GM12878 (cell line): ENCODE measurements at regions not wholly inside any gene's neighbourhood (a gene's known extent, or its start where the extent isn't known, plus 50 kb on each side); places are given as distances from the start of the nearest gene placed in this dataset.
A peak's percentile ranks its signal among the peaks of the same experiment; 100 is the strongest.

Source experiments
- BHLHE40 ChIP-seq, 2 experiments: fragments of 450-650 bp in 1 of 2; IDR thresholded peaks; 2 replicates each; pipeline ENCODE4 v1.6.1; 2011 to 2017; ENCODE audit warnings: low read depth in 2 of 2, borderline replicate concordance in 1 of 2, improper control_type of control experiment in 1 of 2, low read length in 1 of 2, mild to moderate bottlenecking in 1 of 2
- CEBPB ChIP-seq, 2 experiments: fragments of 150-350 bp in 1 of 2; IDR thresholded peaks; 2 replicates each; pipeline ENCODE4 v1.6.1; 2012 to 2014; ENCODE audit warnings: low read depth in 2 of 2, low read length in 2 of 2, borderline replicate concordance in 1 of 2, inconsistent platforms in 1 of 2
- CHD2 ChIP-seq: IDR thresholded peaks from 2 replicates; pipeline ENCODE4 v1.6.1; 2011; ENCODE audit warnings: low read depth, low read length, improper control_type of control experiment, borderline replicate concordance
- EP300 ChIP-seq, 2 experiments: fragments of 150-350 bp in 1 of 2; IDR thresholded peaks; 2 replicates each; pipeline ENCODE4 v1.6.1; 2011 to 2012; ENCODE audit warnings: low read depth in 2 of 2, low read length in 2 of 2, borderline replicate concordance in 1 of 2, improper control_type of control experiment in 1 of 2, inconsistent platforms in 1 of 2; ENCODE audit not compliant: control insufficient read depth in 1 of 2
- JUNB ChIP-seq: IDR thresholded peaks from 2 replicates; pipeline ENCODE4 v1.6.1; 2016; ENCODE audit warnings: antibody characterized with exemption, mild to moderate bottlenecking
- MYC ChIP-seq: IDR thresholded peaks from 2 replicates; pipeline ENCODE4 v1.6.1; 2011; ENCODE audit warnings: mild to moderate bottlenecking, low read length, moderate library complexity, inconsistent platforms; ENCODE audit not compliant: insufficient read depth, insufficient replicate concordance, insufficient read length, severe bottlenecking
- NBN ChIP-seq: fragments of 450-650 bp; IDR thresholded peaks from 2 replicates; pipeline ENCODE4 v1.6.1; 2016
- NRF1 ChIP-seq: conservative IDR thresholded peaks from 2 replicates; pipeline ENCODE4 v1.6.1; 2011; ENCODE audit warnings: mild to moderate bottlenecking, low read depth, low read length, improper control_type of control experiment
- SMAD5 ChIP-seq: IDR thresholded peaks from 2 replicates; pipeline ENCODE4 v1.6.1; 2016; ENCODE audit warnings: antibody characterized with exemption, low read depth
- STAT1 ChIP-seq: fragments of 450-650 bp; conservative IDR thresholded peaks from 2 replicates; pipeline ENCODE4 v1.6.1; 2014; ENCODE audit warnings: antibody characterized with exemption, mild to moderate bottlenecking
- ZSCAN29 ChIP-seq: fragments of 450-650 bp; IDR thresholded peaks from 2 replicates; pipeline ENCODE4 v1.6.1; 2017; ENCODE audit warnings: mild to moderate bottlenecking, moderate library complexity
- TF ChIP-seq, protein P1 (sequence below): fragments of 450-650 bp; IDR thresholded peaks from 2 replicates; pipeline ENCODE4 v1.6.1; 2017; ENCODE audit warnings: mild to moderate bottlenecking, moderate library complexity
- TF ChIP-seq, protein P2 (sequence below): fragments of 450-650 bp; IDR thresholded peaks from 2 replicates; pipeline ENCODE4 v1.6.1; 2018; ENCODE audit warnings: mild to moderate bottlenecking, low read depth, moderate library complexity; ENCODE audit not compliant: partially characterized antibody
- TF ChIP-seq, protein P3 (sequence below): IDR thresholded peaks from 2 replicates; pipeline ENCODE4 v1.6.1; 2011; ENCODE audit warnings: borderline replicate concordance, low read depth, mild to moderate bottlenecking, moderate library complexity, low read length; ENCODE audit not compliant: insufficient read depth, poor library complexity, severe bottlenecking
- TF ChIP-seq, protein P4 (sequence below): fragments of 450-650 bp; IDR thresholded peaks from 2 replicates; pipeline ENCODE4 v1.6.1; 2014; ENCODE audit warnings: mild to moderate bottlenecking
- TF ChIP-seq, protein P5 (sequence below): fragments of 450-650 bp; IDR thresholded peaks from 2 replicates; pipeline ENCODE4 v1.6.1; 2017; ENCODE audit warnings: mild to moderate bottlenecking, moderate library complexity

DNA sequence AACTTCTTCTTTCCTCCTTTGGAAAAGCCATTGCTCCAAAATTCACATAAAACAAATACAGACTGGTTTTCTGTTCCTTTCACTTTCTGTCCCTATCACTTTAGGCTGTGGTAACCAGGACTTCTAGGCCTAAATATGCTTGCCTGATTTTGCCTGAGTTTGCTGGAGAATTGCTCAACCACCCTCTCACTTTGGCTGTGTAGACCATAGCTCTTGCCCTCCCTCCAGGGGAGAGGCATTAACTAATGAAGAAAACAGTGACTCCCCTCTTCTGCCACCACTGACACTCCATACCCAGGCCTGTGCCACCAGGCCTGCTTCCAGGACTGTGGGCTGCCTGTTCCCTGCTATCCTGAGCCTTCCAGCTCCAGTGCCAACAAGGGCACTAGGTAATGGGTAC lies 163.5 kb downstream of the TOMM20 start (continued):
- TF ChIP-seq, protein P1, sequence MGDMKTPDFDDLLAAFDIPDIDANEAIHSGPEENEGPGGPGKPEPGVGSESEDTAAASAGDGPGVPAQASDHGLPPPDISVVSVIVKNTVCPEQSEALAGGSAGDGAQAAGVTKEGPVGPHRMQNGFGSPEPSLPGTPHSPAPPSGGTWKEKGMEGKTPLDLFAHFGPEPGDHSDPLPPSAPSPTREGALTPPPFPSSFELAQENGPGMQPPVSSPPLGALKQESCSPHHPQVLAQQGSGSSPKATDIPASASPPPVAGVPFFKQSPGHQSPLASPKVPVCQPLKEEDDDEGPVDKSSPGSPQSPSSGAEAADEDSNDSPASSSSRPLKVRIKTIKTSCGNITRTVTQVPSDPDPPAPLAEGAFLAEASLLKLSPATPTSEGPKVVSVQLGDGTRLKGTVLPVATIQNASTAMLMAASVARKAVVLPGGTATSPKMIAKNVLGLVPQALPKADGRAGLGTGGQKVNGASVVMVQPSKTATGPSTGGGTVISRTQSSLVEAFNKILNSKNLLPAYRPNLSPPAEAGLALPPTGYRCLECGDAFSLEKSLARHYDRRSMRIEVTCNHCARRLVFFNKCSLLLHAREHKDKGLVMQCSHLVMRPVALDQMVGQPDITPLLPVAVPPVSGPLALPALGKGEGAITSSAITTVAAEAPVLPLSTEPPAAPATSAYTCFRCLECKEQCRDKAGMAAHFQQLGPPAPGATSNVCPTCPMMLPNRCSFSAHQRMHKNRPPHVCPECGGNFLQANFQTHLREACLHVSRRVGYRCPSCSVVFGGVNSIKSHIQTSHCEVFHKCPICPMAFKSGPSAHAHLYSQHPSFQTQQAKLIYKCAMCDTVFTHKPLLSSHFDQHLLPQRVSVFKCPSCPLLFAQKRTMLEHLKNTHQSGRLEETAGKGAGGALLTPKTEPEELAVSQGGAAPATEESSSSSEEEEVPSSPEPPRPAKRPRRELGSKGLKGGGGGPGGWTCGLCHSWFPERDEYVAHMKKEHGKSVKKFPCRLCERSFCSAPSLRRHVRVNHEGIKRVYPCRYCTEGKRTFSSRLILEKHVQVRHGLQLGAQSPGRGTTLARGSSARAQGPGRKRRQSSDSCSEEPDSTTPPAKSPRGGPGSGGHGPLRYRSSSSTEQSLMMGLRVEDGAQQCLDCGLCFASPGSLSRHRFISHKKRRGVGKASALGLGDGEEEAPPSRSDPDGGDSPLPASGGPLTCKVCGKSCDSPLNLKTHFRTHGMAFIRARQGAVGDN, result peak; percentile 94
- no peak for TF ChIP-seq MYC
- TF ChIP-seq CEBPB (IDR thresholded peaks at IDR 0.05; ENCODE audit: borderline replicate concordance in 1 of 2, low read depth in 2 of 2, low read length in 2 of 2), result no peak
- TF ChIP-seq, protein P2, sequence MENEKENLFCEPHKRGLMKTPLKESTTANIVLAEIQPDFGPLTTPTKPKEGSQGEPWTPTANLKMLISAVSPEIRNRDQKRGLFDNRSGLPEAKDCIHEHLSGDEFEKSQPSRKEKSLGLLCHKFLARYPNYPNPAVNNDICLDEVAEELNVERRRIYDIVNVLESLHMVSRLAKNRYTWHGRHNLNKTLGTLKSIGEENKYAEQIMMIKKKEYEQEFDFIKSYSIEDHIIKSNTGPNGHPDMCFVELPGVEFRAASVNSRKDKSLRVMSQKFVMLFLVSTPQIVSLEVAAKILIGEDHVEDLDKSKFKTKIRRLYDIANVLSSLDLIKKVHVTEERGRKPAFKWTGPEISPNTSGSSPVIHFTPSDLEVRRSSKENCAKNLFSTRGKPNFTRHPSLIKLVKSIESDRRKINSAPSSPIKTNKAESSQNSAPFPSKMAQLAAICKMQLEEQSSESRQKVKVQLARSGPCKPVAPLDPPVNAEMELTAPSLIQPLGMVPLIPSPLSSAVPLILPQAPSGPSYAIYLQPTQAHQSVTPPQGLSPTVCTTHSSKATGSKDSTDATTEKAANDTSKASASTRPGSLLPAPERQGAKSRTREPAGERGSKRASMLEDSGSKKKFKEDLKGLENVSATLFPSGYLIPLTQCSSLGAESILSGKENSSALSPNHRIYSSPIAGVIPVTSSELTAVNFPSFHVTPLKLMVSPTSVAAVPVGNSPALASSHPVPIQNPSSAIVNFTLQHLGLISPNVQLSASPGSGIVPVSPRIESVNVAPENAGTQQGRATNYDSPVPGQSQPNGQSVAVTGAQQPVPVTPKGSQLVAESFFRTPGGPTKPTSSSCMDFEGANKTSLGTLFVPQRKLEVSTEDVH, result no peak
- no peak for TF ChIP-seq NBN
- no peak for TF ChIP-seq SMAD5
- no peak for TF ChIP-seq EP300 (IDR thresholded peaks at IDR 0.05; ENCODE audit: borderline replicate concordance in 1 of 2, control insufficient read depth in 1 of 2, low read depth in 2 of 2, low read length in 2 of 2)
- TF ChIP-seq JUNB, result no peak
- no peak for TF ChIP-seq NRF1
- TF ChIP-seq STAT1, result no peak
- TF ChIP-seq, protein P3, sequence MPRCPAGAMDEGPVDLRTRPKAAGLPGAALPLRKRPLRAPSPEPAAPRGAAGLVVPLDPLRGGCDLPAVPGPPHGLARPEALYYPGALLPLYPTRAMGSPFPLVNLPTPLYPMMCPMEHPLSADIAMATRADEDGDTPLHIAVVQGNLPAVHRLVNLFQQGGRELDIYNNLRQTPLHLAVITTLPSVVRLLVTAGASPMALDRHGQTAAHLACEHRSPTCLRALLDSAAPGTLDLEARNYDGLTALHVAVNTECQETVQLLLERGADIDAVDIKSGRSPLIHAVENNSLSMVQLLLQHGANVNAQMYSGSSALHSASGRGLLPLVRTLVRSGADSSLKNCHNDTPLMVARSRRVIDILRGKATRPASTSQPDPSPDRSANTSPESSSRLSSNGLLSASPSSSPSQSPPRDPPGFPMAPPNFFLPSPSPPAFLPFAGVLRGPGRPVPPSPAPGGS, result no peak
- TF ChIP-seq BHLHE40 (IDR thresholded peaks at IDR 0.05; ENCODE audit: borderline replicate concordance in 1 of 2, low read depth in 2 of 2, low read length in 1 of 2), result no peak
- no peak for TF ChIP-seq CHD2
- TF ChIP-seq, protein P4, sequence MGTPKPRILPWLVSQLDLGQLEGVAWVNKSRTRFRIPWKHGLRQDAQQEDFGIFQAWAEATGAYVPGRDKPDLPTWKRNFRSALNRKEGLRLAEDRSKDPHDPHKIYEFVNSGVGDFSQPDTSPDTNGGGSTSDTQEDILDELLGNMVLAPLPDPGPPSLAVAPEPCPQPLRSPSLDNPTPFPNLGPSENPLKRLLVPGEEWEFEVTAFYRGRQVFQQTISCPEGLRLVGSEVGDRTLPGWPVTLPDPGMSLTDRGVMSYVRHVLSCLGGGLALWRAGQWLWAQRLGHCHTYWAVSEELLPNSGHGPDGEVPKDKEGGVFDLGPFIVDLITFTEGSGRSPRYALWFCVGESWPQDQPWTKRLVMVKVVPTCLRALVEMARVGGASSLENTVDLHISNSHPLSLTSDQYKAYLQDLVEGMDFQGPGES, result no peak
- TF ChIP-seq, protein P5, sequence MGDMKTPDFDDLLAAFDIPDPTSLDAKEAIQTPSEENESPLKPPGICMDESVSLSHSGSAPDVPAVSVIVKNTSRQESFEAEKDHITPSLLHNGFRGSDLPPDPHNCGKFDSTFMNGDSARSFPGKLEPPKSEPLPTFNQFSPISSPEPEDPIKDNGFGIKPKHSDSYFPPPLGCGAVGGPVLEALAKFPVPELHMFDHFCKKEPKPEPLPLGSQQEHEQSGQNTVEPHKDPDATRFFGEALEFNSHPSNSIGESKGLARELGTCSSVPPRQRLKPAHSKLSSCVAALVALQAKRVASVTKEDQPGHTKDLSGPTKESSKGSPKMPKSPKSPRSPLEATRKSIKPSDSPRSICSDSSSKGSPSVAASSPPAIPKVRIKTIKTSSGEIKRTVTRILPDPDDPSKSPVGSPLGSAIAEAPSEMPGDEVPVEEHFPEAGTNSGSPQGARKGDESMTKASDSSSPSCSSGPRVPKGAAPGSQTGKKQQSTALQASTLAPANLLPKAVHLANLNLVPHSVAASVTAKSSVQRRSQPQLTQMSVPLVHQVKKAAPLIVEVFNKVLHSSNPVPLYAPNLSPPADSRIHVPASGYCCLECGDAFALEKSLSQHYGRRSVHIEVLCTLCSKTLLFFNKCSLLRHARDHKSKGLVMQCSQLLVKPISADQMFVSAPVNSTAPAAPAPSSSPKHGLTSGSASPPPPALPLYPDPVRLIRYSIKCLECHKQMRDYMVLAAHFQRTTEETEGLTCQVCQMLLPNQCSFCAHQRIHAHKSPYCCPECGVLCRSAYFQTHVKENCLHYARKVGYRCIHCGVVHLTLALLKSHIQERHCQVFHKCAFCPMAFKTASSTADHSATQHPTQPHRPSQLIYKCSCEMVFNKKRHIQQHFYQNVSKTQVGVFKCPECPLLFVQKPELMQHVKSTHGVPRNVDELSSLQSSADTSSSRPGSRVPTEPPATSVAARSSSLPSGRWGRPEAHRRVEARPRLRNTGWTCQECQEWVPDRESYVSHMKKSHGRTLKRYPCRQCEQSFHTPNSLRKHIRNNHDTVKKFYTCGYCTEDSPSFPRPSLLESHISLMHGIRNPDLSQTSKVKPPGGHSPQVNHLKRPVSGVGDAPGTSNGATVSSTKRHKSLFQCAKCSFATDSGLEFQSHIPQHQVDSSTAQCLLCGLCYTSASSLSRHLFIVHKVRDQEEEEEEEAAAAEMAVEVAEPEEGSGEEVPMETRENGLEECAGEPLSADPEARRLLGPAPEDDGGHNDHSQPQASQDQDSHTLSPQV, result peak; percentile 78; the same call in 1 of the 2 replicates
- TF ChIP-seq ZSCAN29, result peak; percentile 74; the same call in 1 of the 2 replicates
